Heart left ventricle (tissue), 16 donors: ENCODE measurements at regions not wholly inside any gene's neighbourhood (a gene's known extent, or its start where the extent isn't known, plus 50 kb on each side); places are given as distances from the start of the nearest gene placed in this dataset.
"Not testable (repeated sequence)": the region's sequence is repeated elsewhere in the genome, so short reads cannot be mapped to it uniquely, and the experiment has no call there.

Experiments
- ATAC-seq, 4 donors: fragments of 200-7000 bp; cut with Tn5 transposase; one replicate each; pipeline ENCODE4 v1.9.1; 2020 to 2022; ENCODE audit warnings: moderate library complexity in 4 of 4, mild to moderate bottlenecking in 3 of 4, moderate number of reproducible peaks in 1 of 4
- DNase-seq, 5 donors: peaks; one replicate each; pipeline ENCODE4 v3.0.0-alpha.2; 2020
- H3K27ac ChIP-seq, 12 donors: fragments of 200-600 bp; sonication (generic) in 4 of 12; one replicate each; pipeline versions ENCODE4 v1.5.0 to v1.8.0; 2016 to 2022; ENCODE audit warnings: mild to moderate bottlenecking in 2 of 12
- H3K27me3 ChIP-seq, 9 donors: fragments of 200-600 bp; sonication (generic) in 2 of 9; one replicate each; pipeline versions ENCODE4 v1.5.1 to v1.8.0; 2016 to 2022; ENCODE audit warnings: mild to moderate bottlenecking in 3 of 9
- H3K36me3 ChIP-seq, 9 donors: fragments of 200-600 bp; sonication (generic) in 2 of 9; one replicate each; pipeline versions ENCODE4 v1.5.0 to v1.8.0; 2018 to 2022; ENCODE audit warnings: mild to moderate bottlenecking in 2 of 9
- H3K4me1 ChIP-seq, 12 donors: fragments of 200-600 bp; sonication (generic) in 4 of 12; one replicate each; pipeline versions ENCODE4 v1.5.0 to v1.8.0; 2016 to 2022; ENCODE audit warnings: mild to moderate bottlenecking in 3 of 12
- H3K4me3 ChIP-seq, 12 donors: fragments of 200-600 bp; sonication (generic) in 4 of 12; one replicate each; pipeline versions ENCODE4 v1.5.0 to v1.8.0; 2017 to 2022; ENCODE audit warnings: mild to moderate bottlenecking in 9 of 12, moderate library complexity in 4 of 12
- H3K9me3 ChIP-seq, 12 donors: fragments of 200-600 bp; sonication (generic) in 4 of 12; one replicate each; pipeline versions ENCODE4 v1.5.0 to v1.8.0; 2016 to 2022; ENCODE audit warnings: mild to moderate bottlenecking in 1 of 12
- CTCF ChIP-seq, 12 donors: fragments of 200-600 bp; sonication (generic) in 4 of 12; IDR thresholded peaks; one replicate each; pipeline versions ENCODE4 v1.5.0 to v1.8.0; 2018 to 2022; ENCODE audit warnings: antibody characterized with exemption in 12 of 12, mild to moderate bottlenecking in 5 of 12
- POLR2A ChIP-seq, 2 donors: fragments of 450-650 bp; IDR thresholded peaks; one replicate each; pipeline ENCODE4 v1.6.1; 2017; ENCODE audit warnings: antibody characterized with exemption in 2 of 2, mild to moderate bottlenecking in 2 of 2, moderate library complexity in 2 of 2
- WGBS, 4 donors: extraction: QIAGEN DNeasy Blood & Tissue Kit in 2 of 4; methylation state at CpG; one replicate each; pipeline versions ENCODE4 v1.1.5 to v1.1.7; 2013 to 2018; 5-methylcytosine and 5-hydroxymethylcytosine counted together
- intact Hi-C, 10 donors: fragments of 100-400 bp; cut with DNase I; formaldehyde crosslinking; loops; one replicate each; pipeline versions ENCODE4 v1.11.1 to v1.14.2; 2022
- donor health status: ischemic (EF 13 %, LVEDD 7.1; RV severe dilation, severe dysfunction).
- donor health status: healthy with polysubstance abuse.
- donor health status: DM: no; HTN: yes; CAD: no.
- donor health status: DM: no; HTN: no; CAD: no.
- donor health status: ischemic (EF 25% LVEDD 6.9; RV normal size, moderate dysfunction).
- donor health status: ischemic (EF 25% LVEDD 5.7; RV mildly dilated, moderate dysfunction).
- donor health status: healthy.
- donor health status: DM: yes; HTN: yes; CAD: no.
- donor health status: ischemic (EF 35%, LVEDD 5.7; RV mildly dilated, moderate dysfunction).
- donor health status: nonischemic (EF 11% LVEDD 7.7; RV severe dilation, severe dysfunction).
- donor health status: DM: yes; HTN: yes; CAD: no.
- donor health status: PGD.
- donor health status: ischemic (EF 29% LVEDD 5.4; RV normal size, mild dysfunction).
- donor health status: nonischemic (EF 23%, LVEDD 6.1; RV moderate dilation, normal function).

GRCh38 chr22:11626422-11626773 lies 3901.6 kb upstream of the OR11H1 start:
- DNase-seq (peak in 1 of 5 donors; percentile 22), ATAC-seq (no peak)
- TF ChIP-seq CTCF (IDR thresholded peaks at IDR 0.05), result no peak
- TF ChIP-seq POLR2A (IDR thresholded peaks at IDR 0.05), result no peak
- H3K4me1 ChIP-seq, result no peaks in the 10 kb centered on the region
- H3K27me3 ChIP-seq, result no peaks in the 10 kb centered on the region
- no peaks in the 10 kb centered on the region for H3K36me3 ChIP-seq
- H3K4me3 ChIP-seq, result no peak overlapping the region
- peaks cover 0 to 85% (median 19%) of the 10 kb centered on the region in 12 donors for H3K9me3 ChIP-seq
- H3K27ac ChIP-seq, result no peak overlapping the region
- intact Hi-C loops, result no loop called here
- 79 to 84% (median 83%) methylated on average over 3 of the region's 3 CpGs for WGBS, 4 donors

GRCh38 chr22:11627036-11627435 lies 3901.0 kb upstream of the OR11H1 start:
- 88 to 91% (median 90%) methylated on average over 20 of the region's 20 CpGs for WGBS, 4 donors
- ATAC-seq, H3K4me1 ChIP-seq, intact Hi-C loops, H3K36me3 ChIP-seq, H3K27ac ChIP-seq, H3K4me3 ChIP-seq, H3K27me3 ChIP-seq, DNase-seq: not testable (repeated sequence)
- H3K9me3 ChIP-seq, result peaks cover 0 to 78% (median 19%) of the 10 kb centered on the region in 12 donors

GRCh38 chr22:11627436-11627797 lies 3900.6 kb upstream of the OR11H1 start:
- ATAC-seq, result peak in 1 of 4 donors; percentile 13
- peaks cover 0 to 74% (median 19%) of the 10 kb centered on the region in 12 donors for H3K9me3 ChIP-seq
- no peak overlapping the region for H3K27ac ChIP-seq
- intact Hi-C loops, result no loop called here
- 87 to 95% (median 91%) methylated on average over 31 of the region's 31 CpGs for WGBS, 4 donors
- no peak overlapping the region for H3K4me3 ChIP-seq
- H3K27me3 ChIP-seq, result no peaks in the 10 kb centered on the region
- TF ChIP-seq CTCF (IDR thresholded peaks at IDR 0.05) (no peak), POLR2A (IDR thresholded peaks at IDR 0.05) (no peak)
- H3K4me1 ChIP-seq, result no peaks in the 10 kb centered on the region
- no peaks in the 10 kb centered on the region for H3K36me3 ChIP-seq
- DNase-seq, result peak in 1 of 5 donors; percentile 21

- ATAC-seq, result peak in 1 of 4 donors; percentile 57
- Histone ChIP-seq H3K27me3 (no peaks in the 10 kb centered on the region), H3K36me3 (no peaks in the 10 kb centered on the region), H3K27ac (no peak overlapping the region), H3K9me3 (peaks cover 0 to 68% (median 19%) of the 10 kb centered on the region in 12 donors), H3K4me1 (no peaks in the 10 kb centered on the region), H3K4me3 (no peak overlapping the region)
- intact Hi-C loops, result no loop called here
- TF ChIP-seq CTCF (IDR thresholded peaks at IDR 0.05) (no peak), POLR2A (IDR thresholded peaks at IDR 0.05) (no peak)
- 86 to 93% (median 92%) methylated on average over 74 of the region's 74 CpGs for WGBS, 4 donors
- peak in 1 of 5 donors; percentile 27 for DNase-seq
These were observed 3900.0 kb upstream of the OR11H1 start for GRCh38 chr22:11627798-11628650.
